ENCODE measurements at regions not wholly inside any gene's neighbourhood (a gene's known extent, or its start where the extent isn't known, plus 50 kb on each side); places are given as distances from the start of the nearest gene placed in this dataset.

DNA sequence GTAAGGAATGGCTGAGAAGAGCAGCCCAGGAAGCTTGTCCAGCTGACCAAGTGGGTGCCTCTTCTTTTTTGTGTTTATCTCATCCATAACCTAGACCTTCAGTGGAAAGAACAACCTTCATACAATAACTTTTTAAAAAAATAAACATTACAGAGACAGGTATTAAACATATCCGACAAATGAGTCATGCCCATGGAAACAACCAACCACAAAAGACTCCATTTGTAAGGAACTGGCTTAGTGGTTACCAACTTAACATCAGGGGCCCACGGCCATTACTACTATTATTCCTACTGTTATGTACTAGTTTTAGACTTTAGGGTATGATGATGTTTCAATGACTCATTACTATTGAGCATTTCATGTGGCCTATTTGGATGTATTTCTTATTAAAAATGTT is 191.7 kb upstream of the SERP2 start:
- DNase-seq, result no peak

DNA sequence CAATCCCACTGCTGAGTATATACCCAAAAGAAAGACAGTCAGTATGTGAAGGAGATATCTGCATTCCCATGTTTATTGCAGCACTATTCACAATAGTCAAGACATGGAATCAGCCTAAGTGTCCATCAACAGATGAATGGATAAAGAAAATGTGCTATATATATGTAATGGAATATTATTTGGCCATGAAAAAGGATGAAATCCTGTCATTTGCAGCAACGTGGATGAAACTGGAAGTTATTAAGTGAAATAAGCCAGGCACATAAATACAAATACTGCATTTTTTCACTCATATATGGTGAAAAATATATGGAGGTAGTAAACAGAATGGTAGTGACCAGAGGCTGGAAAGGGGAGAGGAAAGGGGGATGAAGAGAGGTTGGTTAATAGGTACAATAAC is 188.9 kb upstream of the SERP2 start:
- DNase-seq, result no peak

DNA sequence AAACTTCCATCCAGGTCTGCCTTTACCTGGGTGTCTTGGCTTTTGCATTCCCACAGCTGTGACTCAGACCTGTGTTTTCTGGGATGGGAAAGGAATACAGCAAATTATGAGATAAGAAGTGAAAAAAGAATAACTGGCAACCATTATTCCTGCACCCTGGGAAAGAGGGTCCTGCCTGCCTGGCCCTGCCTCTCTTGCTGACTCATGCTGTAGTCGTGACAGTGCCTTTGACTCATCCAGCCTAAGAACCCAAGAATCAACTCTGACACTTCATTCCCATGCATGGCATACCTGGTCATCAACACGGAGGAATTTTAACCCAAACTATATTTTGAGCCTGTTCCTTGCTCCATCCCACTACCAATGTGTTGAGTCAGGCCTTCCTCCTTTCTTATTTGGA is 185.4 kb upstream of the SERP2 start:
- peak in 1 of 3 donors; percentile 25 for DNase-seq

DNA sequence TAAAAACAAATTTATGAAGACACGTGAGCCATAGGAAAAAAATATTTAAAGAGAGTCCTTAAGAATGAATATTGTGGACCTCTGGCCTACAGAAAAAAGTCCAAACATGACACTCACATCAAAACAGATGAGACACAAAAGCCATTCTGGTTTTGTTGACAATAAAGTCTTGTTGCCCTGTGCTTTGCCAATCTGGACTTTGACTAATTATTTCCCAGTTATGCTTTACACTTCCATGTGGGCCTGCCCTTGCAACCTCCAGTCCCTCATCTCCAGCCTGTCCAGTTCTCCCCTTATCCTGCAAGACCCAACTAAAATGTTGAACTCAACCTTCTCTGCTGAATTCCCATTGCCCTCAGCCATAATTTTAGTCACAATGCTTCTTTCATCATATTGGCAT is 184.5 kb upstream of the SERP2 start:
- DNase-seq, result no peak

DNA sequence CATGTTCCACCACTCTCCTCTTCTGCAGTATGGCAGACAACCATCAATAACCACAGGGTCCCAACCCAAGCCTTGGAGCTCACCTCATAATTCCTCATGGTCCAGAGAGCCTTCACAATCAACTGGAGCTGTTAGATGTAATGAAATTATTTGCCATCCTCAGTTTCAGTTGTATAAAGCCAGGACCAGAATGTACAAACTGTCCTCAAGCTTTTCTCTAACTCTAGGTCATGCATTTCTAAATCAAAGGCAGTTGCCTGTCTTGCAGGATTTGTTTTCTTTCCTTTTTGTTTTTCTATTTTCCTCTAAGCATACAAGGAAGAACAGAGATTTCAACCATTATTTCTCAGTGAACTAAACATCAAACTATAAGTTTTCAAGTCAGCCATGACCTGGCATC is 182.5 kb upstream of the SERP2 start:
- DNase-seq, result no peak

DNA sequence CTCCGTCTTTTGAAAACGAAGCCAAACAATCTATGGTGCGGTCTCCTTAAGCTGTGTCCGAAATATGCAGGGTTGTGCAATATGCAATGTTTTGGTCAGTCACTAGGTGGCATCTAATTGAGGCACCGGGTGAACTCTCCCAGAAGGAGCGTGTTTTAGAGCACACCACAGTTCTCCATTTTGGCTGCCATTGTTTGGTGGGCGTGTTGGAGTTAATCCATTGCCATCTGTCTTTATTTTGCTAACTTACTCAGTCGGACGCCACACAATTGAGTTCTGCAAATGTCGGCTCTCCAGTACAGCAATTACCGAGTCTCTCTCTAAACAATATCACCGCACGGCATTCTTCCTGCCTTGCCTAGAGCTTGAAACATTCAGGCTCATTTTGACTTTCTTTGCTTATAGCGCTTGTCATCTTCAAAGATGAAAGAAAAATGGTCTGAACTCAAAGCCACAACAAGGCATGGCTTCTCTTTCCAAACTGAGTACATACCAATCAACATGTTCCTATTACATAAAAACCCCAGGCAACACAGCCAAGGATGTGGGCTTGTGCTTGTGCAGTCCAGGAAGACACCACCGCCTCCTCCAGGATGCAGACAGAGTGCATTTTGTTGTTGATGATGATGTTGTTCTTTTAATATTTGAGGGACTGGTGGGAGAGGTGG is 182.0 kb upstream of the SERP2 start:
- DNase-seq, result peak; percentile 53 to 77 (median 53)

DNA sequence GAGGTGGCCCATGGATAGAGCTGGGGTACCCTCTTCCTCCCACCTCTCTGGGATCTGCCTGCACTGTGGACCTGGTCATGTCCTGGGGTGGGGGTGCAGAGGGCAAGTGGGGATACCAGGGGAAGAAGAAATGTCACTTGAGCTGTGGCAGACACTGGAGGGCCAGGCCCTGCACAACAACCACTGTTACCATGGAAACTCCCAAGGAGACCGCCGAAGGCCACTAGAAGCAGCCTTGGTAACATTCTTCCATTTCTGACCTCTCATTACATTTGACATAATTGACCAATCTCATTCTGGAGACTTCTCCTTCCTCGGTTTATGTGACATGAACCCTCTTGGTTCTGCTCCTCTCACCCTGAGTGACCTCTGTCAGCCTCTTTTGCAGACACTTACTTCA is 179.9 kb upstream of the SERP2 start:
- DNase-seq, result no peak

DNA sequence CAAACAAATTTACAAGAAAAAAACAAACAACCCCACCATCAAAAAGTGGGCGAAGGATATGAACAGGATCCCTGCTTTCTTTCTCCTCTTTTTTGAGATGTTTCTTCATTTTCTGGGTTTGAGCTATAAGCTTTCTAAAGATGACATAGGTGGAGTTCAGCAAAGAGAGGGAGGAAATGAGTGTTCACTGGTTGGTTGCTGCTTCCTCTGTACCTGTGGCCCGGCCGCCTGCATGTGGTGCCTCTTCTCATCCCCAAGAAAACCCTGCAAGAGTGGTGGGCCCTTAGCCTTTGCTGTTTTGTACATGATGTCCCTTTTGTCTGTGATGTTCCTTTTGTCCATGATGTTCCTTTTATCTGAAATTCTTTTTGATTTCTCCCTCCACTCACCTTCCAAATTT is 178.4 kb upstream of the SERP2 start:
- DNase-seq, result no peak

DNA sequence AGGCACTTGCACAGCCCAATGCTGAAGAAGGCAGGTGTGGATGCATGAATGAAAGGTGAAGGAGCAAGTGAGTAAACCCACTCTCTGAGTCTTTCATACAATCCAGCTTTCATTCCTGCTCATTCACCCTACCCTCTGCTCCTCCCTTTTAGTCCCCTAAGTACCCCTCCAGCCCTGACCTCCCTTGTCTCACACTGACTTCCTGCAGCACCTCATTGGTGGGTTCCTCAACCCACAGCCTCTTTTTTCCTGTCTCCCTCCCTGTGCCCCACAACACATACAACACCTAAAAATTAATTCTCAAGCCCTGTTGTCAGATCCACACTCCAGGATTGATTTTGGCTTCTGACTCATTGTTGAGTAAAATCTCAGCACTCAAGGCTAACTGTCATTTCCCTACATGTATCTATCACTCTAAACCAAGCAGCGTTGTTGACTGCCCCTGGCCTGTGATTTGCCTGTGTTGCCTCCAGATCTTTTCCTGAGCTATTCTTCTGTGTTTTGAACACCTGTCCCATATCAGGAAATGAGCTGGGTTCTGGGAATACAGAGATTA is 177.3 kb upstream of the SERP2 start:
- no peak for DNase-seq

DNA sequence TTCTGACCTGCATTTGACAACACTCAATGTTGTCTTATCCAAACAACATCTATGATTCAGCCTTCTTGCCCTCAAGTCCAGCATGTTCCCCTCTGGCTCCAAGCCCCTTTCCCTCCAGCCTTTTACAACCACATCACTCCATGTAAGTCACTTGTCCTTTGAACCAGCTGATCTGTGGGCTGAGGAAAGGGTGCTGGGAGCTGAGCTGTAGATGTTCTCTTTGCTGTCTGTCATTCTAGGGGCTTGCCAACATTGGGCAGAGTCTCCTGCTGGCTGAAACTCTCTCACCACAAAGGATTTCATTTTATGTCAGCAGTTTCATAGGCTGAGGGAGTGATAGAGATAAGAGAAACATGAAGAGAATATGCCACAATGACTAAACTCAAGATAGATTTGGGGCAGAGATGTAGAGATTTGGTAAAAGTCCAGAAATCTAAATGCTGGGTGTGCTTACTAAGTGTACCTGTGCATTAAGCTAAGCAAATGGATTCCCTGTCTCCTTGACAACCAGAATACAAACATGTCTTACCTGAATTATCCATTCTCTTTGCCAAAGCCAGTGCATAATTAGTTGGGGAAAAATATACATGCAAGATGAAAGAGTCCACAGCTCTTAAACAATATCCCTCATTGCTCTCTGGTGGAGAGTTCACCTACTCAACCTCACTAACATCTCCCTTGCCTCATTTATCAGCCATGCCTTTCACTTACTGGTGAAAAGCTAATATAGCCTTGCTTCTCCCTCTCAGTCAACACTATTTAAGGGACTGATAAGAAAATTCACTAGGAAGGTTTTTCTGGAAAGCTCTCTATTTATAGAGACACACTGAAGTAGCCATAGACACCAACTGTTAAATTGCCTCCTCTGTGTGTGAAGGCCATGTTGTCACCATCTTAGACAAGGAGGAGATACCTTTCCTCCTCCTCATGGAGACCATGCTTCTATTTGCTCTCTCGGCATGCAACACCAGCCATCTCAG is 175.5 kb upstream of the SERP2 start:
- no peak for DNase-seq

DNA sequence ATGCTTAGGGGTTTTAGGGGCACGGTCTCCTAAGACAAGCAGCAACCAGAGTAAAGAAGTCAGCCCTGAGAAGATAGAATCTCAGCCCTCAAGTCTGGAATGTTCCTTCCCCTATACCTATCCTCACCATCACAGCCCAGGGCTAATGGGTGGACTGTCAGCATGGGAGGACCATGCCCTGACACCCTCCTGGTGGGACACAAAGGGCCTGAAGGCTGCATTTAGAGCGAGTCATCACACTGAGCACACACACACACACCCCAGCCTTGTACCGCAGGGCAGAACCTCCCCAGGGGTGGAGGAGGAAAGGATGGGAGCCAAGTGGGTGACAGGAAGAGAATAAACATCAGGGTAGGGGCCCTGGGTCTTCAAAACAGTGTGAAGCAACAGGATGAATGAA is 174.8 kb upstream of the SERP2 start:
- DNase-seq, result no peak

DNA sequence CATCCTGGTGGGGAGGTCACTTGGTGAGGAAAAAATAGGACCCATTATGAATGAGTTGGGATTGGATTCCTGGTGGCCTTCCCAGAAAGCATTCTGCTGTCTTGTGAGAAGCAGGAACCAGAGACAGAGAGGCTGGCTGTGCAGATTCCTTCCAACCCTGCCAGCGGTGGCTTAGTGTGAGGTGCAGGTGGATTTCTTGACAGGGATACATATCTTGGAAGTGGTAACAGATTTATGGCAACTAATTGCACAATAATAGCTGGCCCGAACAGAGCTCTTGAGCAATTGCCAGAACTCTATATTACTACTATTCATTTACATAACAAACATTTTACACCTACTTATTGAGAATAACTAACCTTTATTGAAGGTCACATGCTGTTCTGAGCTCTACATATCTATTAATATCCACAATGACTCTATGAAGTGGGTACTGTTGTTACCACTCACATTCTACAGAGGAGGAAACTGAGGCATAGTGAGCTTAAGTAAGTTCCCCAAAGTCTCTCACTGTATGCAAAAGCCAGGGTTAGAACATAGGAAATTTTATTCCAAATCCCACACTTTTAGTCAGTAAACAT is 173.9 kb upstream of the SERP2 start:
- DNase-seq, result no peak

DNA sequence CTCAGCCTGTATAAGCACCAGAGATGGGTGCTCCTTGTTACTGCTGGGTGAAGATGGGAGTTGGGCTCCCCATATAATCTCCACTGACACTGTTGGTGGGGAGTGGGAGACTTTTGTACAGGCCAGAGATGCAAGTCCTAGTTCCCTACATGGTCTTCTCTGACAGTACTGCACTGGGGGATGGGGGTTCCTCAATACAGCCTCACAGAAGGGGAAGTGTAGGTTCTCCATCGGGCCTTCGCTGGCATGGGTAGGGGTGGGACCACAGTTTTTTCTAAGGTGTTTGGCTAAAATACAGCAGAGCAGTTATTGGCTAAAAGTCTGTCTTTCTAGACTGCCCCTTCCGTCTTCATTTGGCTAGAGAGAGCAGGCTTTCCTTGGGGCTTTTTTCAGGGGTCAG is 167.2 kb upstream of the SERP2 start:
- no peak for DNase-seq

DNA sequence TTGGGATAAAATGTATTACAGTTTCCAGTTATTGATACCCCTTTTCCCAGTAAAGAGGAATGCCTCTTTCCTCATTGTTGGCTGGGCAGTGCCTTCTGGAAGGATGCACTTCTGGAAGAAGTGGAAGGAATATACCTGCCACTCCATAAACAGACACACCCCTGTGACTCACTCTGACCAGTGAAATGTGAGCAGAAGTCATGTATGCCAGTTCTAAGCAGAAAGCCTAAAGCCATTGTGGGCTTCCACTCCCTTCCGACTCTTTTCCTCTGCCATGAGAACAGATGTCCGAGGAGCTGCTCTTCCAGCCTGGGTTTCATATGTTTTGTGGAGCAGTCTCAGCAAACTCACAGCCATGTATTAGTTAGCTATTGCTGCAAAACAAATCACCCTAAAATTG is 166.1 kb upstream of the SERP2 start:
- no peak for DNase-seq

DNA sequence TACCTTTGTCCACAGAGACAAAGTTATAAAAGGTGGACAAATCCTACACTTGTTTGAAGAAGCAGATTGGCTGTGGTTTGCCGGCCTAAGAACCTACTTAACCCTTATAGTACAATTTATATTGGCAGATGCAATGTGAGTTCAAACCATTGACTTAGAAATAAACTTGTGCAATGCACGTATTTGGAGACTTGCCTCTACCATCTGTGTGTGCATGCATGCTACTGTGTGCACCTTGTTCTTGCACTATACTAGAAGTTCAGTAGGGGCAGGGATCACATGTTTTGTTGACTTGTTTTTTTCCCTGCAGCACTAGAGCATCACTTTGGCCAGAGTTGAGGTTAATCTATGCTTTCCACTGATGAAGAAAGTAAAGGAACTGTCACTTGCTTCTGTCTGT is 163.1 kb upstream of the SERP2 start:
- no peak for DNase-seq

DNA sequence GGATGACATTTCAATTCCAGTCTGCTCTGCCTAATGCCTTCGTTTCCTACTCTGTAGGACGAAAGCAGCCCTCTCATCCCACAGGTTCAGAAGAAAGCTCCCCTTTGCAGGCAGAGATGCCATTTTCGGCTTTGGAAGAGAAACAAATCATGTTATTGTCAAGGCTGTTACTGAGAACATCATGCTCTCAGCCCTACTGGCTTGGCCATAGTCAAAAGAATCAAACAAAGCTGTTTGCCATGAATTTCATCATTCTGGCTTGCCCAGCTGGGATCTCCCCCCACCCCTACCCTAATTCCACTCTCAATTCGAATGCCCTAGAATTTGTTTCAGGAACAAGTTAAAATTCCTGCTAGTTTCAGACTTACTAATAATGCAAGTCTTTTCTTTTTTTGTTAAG is 162.3 kb upstream of the SERP2 start:
- no peak for DNase-seq

DNA sequence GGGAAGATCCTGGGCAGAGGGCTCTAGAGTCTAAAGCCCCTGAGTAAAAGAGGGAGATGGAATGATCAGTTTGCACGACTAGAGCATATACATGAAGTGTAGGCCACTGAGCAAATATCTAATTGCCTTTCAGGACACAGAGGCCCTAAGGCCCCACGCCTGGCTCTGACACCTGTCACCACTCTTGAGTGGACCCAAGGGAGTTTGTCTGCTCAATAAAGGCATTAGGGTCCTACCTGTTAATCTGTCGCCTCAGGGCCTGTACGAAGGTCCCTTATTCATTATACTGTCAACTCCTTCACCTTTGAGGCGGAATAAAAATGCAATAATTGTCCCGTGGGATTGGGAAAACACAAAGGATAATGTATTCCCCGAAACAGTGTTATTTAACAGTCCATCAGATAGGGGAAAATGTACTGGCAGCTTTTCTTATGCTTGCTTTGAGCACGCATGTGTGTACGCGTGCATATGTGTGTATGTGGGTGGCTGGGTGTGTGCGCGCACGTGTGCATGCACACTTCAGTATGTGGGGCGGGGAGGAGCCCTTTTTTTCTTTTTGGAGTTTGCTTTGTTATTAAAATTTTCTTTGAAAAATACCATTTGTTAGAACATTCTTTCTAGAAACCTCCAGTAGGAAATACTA is 161.8 kb upstream of the SERP2 start:
- DNase-seq, result no peak

DNA sequence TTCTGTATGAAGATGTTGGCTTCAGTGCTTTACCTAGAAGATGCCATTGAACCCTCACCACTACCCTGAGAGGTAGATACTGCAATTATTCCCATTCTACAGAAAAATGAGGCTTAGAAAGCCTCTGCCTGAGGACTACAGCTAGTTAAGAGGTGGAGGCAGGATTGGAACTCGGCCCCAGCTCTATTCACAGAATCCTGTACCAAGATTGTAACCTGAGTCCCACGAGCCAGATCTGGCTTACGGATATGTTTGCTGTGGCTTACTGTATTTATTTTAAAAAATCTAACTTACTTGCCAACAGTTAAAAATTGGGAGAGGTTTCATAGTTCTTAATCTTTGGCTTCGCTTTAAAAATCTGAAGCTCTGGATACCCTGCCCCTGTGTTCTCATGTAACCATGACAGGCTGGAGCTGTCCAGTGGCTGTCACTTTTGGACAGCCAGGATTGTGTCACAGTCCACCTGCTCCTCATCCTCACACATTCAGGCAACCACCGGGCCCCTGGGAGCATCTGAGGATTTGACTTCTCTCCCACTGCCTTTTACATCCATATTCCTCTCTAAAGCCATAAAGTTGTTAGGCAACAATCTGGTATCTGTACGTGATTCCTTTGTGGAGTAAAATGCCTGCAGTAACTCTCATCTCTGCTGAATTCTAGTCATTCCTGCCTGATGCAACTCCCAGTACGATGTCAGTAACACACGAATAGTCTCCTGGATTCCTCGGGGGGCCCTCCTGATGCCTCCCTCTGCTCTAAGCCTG is 160.8 kb upstream of the SERP2 start:
- DNase-seq, result peak in 2 of 3 donors; percentile 33 to 48

DNA sequence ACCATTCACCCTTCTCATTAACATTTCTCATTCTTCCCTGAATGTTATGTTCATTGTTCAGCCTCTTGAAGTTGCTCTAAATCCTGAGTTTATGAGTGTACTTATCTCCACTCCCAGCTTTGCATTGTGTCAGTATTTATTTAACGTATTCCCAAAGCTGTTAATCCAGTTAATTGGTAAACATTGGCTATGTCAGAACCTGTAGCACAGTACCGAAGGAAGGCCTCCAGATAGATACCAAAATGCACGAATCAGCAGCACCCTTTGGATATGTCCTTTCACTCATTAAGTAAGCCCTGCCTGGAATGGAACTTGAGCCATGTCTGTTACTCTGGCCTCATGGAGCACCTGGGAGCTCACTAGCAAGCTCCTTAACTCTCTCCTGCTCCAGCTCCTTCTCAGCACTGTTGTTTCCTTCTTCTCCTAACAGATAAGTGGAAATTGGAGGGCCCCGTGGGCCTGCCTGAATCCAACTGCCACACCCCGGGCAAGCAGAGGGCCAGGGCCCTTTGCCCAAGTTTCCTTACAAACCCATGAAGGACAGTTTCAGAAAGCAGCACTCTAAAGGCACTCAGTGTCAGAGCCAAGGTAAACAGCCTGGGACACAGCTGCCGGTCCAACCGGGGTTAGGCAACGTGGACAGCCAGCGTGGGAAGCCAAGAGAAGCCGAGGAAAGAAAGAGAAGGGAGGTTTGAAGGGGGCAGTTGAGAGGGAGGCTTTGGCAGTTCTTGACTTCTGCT is 155.0 kb upstream of the SERP2 start:
- DNase-seq, result peak in 1 of 3 donors; percentile 46
